SH-SY5Y (cell line): ENCODE measurements at regions not wholly inside any gene's neighbourhood (a gene's known extent, or its start where the extent isn't known, plus 50 kb on each side); places are given as distances from the start of the nearest gene placed in this dataset.

Experiments
- GATA2 ChIP-seq: IDR thresholded peaks from 2 replicates; pipeline ENCODE4 v1.6.1; 2011; ENCODE audit warnings: mild to moderate bottlenecking, low read depth, low read length
- GATA3 ChIP-seq: IDR thresholded peaks from 2 replicates; pipeline ENCODE4 v1.6.1; 2011; ENCODE audit warnings: low read depth, mild to moderate bottlenecking, low read length, moderate library complexity

GRCh38 chr3:177517906-177518305 is 320.6 kb upstream of the TBL1XR1 start:
- no peak for TF ChIP-seq GATA2
- no peak for TF ChIP-seq GATA3
